DOHH2 (cell line): ENCODE measurements at regions not wholly inside any gene's neighbourhood (a gene's known extent, or its start where the extent isn't known, plus 50 kb on each side); places are given as distances from the start of the nearest gene placed in this dataset.

ENCODE experiments used
- H3F3A ChIP-seq: fragments of 200-600 bp; sonication (generic), shearing (Covaris generic); 2 replicates; pipeline ENCODE4 v1.6.0; 2016; ENCODE audit warnings: antibody characterized with exemption, mild to moderate bottlenecking; ENCODE audit not compliant: control insufficient read depth, insufficient read depth
- H3K27ac ChIP-seq: fragments of 200-600 bp; sonication (generic); 2 replicates; pipeline ENCODE4 v1.5.1; 2014; ENCODE audit warnings: low read depth, mild to moderate bottlenecking, low read length, moderate library complexity
- H3K27me3 ChIP-seq: fragments of 200-600 bp; sonication (generic); 2 replicates; pipeline ENCODE4 v1.6.1; 2014; ENCODE audit warnings: mild to moderate bottlenecking, low read length, mixed read lengths; ENCODE audit not compliant: control insufficient read depth
- H3K36me3 ChIP-seq: fragments of 200-600 bp; sonication (generic); 2 replicates; pipeline ENCODE4 v1.6.1; 2014; ENCODE audit warnings: mild to moderate bottlenecking, low read length, moderate library complexity, mixed read lengths; ENCODE audit not compliant: control insufficient read depth
- H3K4me1 ChIP-seq: fragments of 200-600 bp; sonication (generic); 2 replicates; pipeline ENCODE4 v1.6.1; 2014; ENCODE audit warnings: mild to moderate bottlenecking, low read length, mixed read lengths; ENCODE audit not compliant: control insufficient read depth
- H3K4me2 ChIP-seq: fragments of 200-600 bp; sonication (generic); 2 replicates; pipeline ENCODE4 v1.6.0; 2014; ENCODE audit warnings: mild to moderate bottlenecking, low read length, moderate library complexity
- H3K4me3 ChIP-seq: fragments of 200-600 bp; sonication (generic); 2 replicates; pipeline ENCODE4 v1.5.1; 2014; ENCODE audit warnings: mild to moderate bottlenecking, low read length, mixed read lengths
- H3K79me2 ChIP-seq: fragments of 200-600 bp; sonication (generic); 2 replicates; pipeline ENCODE4 v1.6.1; 2014; ENCODE audit warnings: mild to moderate bottlenecking, low read length, mixed read lengths; ENCODE audit not compliant: control insufficient read depth
- H3K9me2 ChIP-seq: fragments of 200-600 bp; sonication (generic); replicated peaks from 2 replicates; pipeline ENCODE4 v1.6.1; 2014; ENCODE audit warnings: mild to moderate bottlenecking, low read length, mixed read lengths; ENCODE audit not compliant: control insufficient read depth
- H3K9me3 ChIP-seq: fragments of 200-600 bp; sonication (generic); 2 replicates; pipeline ENCODE4 v1.6.1; 2014; ENCODE audit warnings: antibody characterized with exemption, low read length, mixed read lengths; ENCODE audit not compliant: control insufficient read depth, insufficient read depth
- H4K20me1 ChIP-seq: fragments of 200-600 bp; sonication (generic); 2 replicates; pipeline ENCODE4 v1.6.0; 2014; ENCODE audit warnings: low read depth, mild to moderate bottlenecking, antibody characterized with exemption, low read length, moderate library complexity; ENCODE audit not compliant: control insufficient read depth, insufficient read depth
- CTCF ChIP-seq: fragments of 200-600 bp; sonication (generic); IDR thresholded peaks from one replicate; pipeline ENCODE4 v1.5.1; 2014; ENCODE audit warnings: antibody characterized with exemption, mild to moderate bottlenecking, low read depth, low read length; ENCODE audit not compliant: poor library complexity, severe bottlenecking
- EZH2phosphoT487 ChIP-seq: fragments of 200-600 bp; sonication (generic); IDR thresholded peaks from 2 replicates; pipeline ENCODE4 v1.6.1; 2017; ENCODE audit warnings: borderline replicate concordance, mild to moderate bottlenecking, antibody characterized with exemption, low read length, moderate library complexity, mixed read lengths

GRCh38 chr3:72095521-72095920 is 310.6 kb upstream of the PROK2 start:
- H3K4me3 ChIP-seq = peak overlapping the region; percentile 84

GRCh38 chr3:72093992-72094334 is 309.0 kb upstream of the PROK2 start:
- H3K4me2 ChIP-seq = peak overlapping the region; percentile 99
- TF ChIP-seq EZH2phosphoT487 = no peak

More at GRCh38 chr3:72095521-72095920, 310.6 kb upstream of the PROK2 start:
- H3K27ac ChIP-seq = peak overlapping the region; percentile 99
- H3K4me1 ChIP-seq = peaks cover 97% of the 10 kb centered on the region
- no peaks in the 10 kb centered on the region for H3K9me2 ChIP-seq
- peaks cover 81% of the 10 kb centered on the region for H3K79me2 ChIP-seq
- no peaks in the 10 kb centered on the region for H4K20me1 ChIP-seq
- no peaks in the 10 kb centered on the region for H3K27me3 ChIP-seq
- peaks cover 58% of the 10 kb centered on the region for H3F3A ChIP-seq
- no peaks in the 10 kb centered on the region for H3K9me3 ChIP-seq
- TF ChIP-seq EZH2phosphoT487 = no peak
- no peak for TF ChIP-seq CTCF
- peaks cover 62% of the 10 kb centered on the region for H3K36me3 ChIP-seq
- H3K4me2 ChIP-seq = peak overlapping the region; percentile 99

GRCh38 chr3:72093270-72093991 is 308.5 kb upstream of the PROK2 start:
- H3K27me3 ChIP-seq = no peaks in the 10 kb centered on the region
- peaks cover 100% of the 10 kb centered on the region for H3K4me1 ChIP-seq
- H3K36me3 ChIP-seq = peaks cover 76% of the 10 kb centered on the region
- TF ChIP-seq CTCF = no peak
- TF ChIP-seq EZH2phosphoT487 = no peak
- H3F3A ChIP-seq = peaks cover 47% of the 10 kb centered on the region
- H3K9me3 ChIP-seq = no peaks in the 10 kb centered on the region
- H3K4me3 ChIP-seq = peak overlapping the region; percentile 84
- H3K79me2 ChIP-seq = peaks cover 90% of the 10 kb centered on the region
- no peaks in the 10 kb centered on the region for H4K20me1 ChIP-seq
- H3K27ac ChIP-seq = peak overlapping the region; percentile 99
- no peaks in the 10 kb centered on the region for H3K9me2 ChIP-seq
- peak overlapping the region; percentile 99 for H3K4me2 ChIP-seq

More at GRCh38 chr3:72093992-72094334, 309.0 kb upstream of the PROK2 start:
- Histone ChIP-seq H3K4me1 (peaks cover 100% of the 10 kb centered on the region), H3K9me3 (no peaks in the 10 kb centered on the region), H3K4me3 (peak overlapping the region; percentile 84), H3K79me2 (peaks cover 90% of the 10 kb centered on the region), H3F3A (peaks cover 49% of the 10 kb centered on the region), H3K36me3 (peaks cover 76% of the 10 kb centered on the region), H3K9me2 (no peaks in the 10 kb centered on the region), H3K27ac (peak overlapping the region; percentile 99), H3K27me3 (no peaks in the 10 kb centered on the region), H4K20me1 (no peaks in the 10 kb centered on the region)

GRCh38 chr3:72092778-72093177 is 307.8 kb upstream of the PROK2 start:
- no peaks in the 10 kb centered on the region for H3K9me3 ChIP-seq
- peaks cover 44% of the 10 kb centered on the region for H3F3A ChIP-seq
- no peaks in the 10 kb centered on the region for H3K9me2 ChIP-seq
- peak overlapping the region; percentile 84 for H3K4me3 ChIP-seq
- H4K20me1 ChIP-seq = no peaks in the 10 kb centered on the region
- peak overlapping the region; percentile 99 for H3K4me2 ChIP-seq
- TF ChIP-seq CTCF = peak; percentile 71
- TF ChIP-seq EZH2phosphoT487 = no peak
- H3K27ac ChIP-seq = peak overlapping the region; percentile 99
- H3K4me1 ChIP-seq = peaks cover 100% of the 10 kb centered on the region
- H3K27me3 ChIP-seq = no peaks in the 10 kb centered on the region
- peaks cover 90% of the 10 kb centered on the region for H3K79me2 ChIP-seq
- peaks cover 76% of the 10 kb centered on the region for H3K36me3 ChIP-seq
